HG03108 (cell line): ENCODE measurements at regions not wholly inside any gene's neighbourhood (a gene's known extent, or its start where the extent isn't known, plus 50 kb on each side); places are given as distances from the start of the nearest gene placed in this dataset.
"Not testable (repeated sequence)": the region's sequence is repeated elsewhere in the genome, so short reads cannot be mapped to it uniquely, and the experiment has no call there.

Experiments
- ATAC-seq: cut with Tn5 transposase; IDR thresholded peaks from one replicate; pipeline ENCODE4 v1.9.1; 2021; ENCODE audit warnings: moderate library complexity; ENCODE audit not compliant: unreplicated experiment

DNA sequence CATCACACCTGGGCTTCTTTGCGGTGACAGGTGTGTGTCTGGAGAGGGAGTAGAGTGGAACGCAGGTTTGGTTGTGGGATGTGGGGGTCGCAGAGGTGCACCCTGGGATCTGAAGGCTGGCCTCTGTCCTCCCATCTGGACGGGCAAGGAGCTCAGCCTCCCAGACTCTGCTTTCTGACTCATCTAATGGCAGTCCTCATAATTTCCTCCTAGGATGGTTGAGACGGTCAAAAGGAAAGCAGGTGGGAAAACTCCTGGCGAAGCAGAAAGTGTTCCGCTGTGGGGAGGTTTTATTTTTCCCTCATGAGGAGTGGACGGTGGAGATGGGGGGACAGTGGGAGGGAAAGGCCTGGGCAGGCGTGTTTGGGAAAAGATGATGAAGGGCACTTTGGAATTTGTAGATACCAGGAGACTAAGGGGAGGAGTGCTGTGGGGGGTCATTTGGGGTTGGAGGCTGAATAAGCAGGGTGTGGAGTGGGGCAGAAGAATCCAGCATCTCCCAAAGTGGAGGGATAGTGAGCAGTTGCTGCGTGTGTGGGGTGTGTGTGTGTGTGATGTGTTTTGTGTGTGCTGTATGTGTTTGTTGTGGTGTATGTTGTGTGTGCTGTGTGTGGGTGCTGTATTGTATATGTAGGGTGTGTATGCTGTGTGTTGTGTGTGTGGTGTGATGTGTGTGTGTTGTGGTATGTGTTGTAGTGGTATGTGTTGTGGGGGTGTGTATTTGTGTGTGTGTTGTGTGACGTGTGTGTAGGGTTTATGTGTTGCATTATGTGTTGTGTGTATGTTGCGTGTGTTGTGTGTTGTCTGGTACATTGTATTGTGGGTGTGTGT is 97.2 kb upstream of the PODXL start:
- no peak for ATAC-seq

DNA sequence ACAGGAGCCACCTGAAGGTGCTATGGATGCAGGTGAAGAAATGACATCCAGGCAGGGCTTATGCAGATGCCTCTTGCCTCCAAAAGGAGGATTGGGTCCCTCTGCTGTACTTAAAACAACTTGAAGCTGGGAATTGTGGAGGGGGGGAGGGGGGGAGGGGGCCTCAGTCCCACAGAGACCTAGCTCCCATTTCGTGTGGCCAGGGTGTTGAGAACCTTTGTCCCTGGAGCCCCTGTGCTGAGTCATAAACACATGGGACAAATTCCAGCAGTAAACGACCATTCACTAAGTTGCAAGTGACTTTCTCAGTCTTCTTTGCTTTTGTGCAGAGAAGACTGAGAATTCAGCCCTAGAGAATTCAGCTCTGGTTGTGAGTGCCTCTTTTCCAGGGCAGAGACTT is 96.5 kb upstream of the PODXL start:
- no peak for ATAC-seq

DNA sequence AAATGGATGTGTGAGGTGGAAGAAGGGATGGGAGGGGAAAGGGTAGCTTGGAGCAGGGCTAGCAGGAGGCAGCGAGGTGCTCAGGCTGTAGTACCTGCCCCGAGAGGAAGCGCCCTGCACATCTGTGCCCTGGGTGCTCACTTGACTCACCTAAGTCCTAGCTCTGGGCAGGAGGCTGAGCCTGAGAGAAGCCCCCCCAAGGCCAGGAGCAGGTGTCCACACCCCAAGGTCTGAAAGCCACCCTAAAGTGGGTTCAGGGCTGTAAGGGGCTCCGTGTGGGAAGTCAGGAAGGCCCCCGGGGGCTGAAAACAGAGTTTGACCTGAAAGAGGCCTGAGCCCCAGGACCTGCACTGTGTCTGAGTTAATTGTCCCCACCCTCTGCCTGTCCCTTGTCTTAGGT is 95.8 kb upstream of the PODXL start:
- no peak for ATAC-seq

DNA sequence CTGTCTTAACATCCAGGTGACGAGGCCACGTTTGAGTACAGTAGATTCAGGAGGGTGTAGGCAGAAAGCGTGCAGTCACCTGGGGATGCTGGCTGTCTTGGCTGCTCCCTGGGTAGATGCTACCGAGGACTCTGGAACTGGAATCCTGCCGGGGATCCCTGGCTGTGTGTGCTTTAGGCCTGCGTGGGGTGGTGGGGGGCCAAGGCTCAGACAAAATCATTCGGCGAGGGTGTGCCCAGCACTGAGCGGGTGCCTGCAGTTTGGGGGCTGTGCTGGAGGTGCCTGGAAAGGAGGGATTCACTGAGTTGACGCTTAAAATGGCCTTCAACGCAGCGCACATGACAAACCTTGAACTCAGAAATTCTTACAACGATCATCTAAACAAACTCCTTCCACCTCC is 93.5 kb upstream of the PODXL start:
- no peak for ATAC-seq

DNA sequence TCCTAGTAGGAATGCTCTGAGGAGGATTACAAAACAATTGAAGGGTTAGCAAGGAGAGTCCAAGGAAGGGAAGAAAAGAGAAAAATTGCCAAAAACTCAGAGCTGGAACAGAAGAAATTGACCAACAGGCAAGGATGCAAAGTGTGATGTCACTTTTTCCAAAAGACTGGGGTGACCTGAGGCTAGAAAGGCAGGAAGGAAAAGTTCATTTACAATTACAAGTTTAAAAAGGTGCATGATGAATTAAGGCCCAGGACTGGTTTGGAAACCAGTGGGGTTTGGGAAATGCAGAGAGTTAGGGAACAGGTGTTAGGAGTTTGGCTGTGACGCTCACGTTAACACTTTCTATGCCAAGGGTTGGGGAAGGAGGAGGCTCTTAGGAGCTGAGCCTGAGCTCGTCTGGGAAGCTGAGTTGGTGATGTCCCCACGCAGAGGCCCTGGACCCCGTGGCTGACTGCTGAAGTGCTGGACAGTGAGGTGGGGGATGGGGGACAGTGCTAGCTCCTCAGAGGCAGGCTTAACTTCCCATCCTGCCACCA is 92.6 kb upstream of the PODXL start:
- ATAC-seq: no peak

DNA sequence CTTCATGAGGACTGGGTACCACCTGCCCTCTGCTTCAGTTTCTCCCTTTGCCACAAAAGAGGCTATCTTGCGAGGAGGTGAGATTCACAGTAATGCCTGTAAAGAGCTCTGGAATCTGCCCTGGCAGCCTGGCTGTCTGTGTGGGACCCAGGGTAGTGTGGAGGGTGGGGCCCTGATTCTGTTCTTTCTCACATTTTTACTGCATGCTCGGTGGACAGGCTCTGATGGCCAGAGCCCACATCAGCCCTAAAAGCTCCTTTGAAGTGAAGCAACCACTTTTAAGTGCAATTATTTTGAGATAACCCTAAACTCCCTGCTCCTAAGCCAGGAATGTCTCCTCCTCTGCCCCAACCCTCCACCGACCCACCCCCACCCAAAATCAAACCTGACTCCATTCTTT is 92.1 kb upstream of the PODXL start:
- ATAC-seq: no peak

DNA sequence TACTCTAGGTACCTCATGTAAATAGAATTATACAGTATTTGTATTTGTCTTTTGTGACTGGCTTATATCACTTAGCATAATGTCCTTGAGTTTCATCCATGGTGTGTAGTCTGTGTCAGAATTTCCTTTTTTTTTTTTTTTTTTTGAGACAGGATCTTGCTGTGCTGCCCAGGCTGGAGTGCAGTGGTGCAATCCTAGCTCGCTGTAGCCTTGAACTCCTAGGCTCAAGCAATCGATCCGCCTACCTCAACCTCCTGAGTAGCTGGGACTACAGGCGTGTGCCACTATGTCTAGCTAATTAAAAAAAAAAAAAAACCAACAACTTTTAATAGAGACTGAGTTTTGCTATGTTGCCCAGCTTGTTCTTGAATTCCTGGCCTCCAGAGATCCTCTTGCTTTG is 89.8 kb upstream of the PODXL start:
- ATAC-seq: no peak

DNA sequence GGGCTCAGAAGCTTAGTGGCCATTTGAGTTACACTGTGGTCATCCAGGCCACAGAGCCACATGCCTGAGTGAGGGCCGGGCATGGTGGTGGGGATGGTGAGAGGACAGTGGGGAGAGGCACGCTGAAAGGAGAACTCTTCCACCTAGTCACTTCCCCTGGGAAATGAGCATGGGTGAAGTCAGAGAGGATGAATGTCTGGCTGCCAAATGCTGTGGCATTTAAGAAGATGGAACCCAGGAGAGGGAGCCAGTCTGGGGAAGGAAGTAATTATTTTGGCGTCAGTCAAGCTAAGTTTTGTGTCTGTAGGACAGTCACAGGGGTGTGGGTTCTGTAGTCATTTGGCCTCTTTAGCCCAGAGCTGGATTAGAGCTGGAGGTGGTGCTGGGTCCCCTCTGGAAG is 86.0 kb upstream of the PODXL start:
- no peak for ATAC-seq

DNA sequence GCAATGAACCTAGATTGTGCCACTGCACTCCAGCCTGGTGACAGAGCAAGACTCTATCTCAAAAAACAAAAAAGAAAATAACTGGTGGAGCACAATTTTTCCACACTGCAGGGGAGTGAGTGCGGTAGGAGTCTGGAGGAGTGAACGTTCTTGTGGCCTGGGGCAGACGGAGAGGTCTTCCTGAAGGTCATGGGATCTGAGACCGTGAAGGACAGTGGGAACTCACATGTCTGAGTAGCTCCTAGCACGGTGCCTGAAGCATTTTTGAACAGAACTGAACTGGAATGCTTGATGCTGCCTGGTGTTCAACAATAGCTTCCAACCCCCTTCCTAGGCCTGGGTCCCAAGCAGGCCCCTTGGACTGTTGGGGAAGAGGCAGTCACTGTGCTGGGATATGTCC is 84.3 kb upstream of the PODXL start:
- ATAC-seq: no peak

DNA sequence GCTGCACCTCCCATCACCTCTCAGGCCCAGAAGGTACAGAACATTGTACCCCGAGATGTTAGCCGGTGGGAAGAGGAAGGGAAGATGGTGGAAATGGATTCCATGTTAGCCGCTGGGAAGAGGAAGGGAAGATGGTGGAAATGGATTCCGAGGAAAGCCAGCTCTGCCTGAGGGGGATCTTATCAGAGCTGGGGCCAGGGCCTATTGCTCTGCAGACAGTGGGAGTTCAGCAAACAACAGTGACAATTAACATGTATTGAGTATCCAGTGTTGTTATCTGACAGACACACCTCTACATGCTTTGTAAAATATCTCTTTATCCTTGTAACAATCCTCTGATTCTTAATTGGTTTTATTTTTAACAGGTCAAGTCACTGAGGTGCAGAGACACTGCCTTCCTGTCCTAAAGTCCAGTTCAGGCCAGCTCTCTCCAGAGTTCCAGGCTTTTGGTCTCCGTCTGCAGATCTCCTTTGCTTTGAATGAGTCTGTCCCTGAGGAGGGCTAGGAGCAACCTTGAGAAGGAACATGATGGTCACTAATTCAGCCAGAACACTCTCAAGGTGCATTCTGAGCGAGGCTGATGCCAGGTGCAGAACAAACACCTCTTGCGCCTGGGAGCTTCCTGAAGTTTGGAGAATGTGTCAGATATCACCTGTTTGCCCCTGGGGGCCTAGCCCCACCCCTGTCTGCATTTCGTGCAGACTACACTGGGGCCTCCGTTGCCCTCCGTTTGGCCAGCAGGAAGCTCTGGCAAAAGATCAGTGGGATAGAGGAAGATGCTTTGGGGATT is 82.4 kb upstream of the PODXL start:
- ATAC-seq: no peak

DNA sequence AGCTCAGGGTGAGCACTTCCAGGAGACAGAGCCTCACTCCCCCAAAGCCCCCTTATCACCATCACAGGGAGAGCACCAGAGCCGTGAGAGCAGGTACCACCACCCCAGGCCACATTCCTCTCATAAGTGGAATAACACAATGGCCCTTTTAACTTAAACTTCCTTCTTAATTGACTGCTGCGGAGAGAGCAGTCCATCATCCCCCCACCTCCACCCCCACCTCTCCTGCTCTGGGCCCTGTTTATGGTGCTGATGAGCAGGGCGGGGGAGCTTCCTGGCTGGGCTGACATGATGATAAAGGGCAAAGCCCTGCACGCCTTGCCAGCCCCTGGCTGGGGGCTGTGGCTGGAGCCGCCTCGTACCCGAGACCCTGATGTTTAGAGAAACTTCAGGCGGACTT is 81.4 kb upstream of the PODXL start:
- no peak for ATAC-seq

DNA sequence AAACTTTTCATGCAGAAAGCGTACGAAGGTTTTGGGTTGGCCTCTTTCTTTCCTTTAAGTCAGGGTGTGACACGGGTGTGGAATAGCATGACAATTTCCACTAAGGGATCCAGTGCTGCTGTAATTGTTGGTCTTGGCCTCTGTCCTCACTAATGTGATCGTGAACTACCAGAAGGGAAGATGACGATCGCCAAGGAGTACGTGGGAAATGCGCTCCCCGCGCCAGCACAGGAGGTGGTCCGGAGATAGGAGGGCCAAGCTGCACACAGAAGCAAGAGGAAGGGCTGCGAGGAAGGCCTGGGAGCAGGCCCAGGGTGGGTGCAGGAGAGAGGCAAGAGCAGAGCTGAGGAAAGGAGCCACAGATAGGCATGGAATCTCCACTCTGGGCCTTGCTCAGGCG is 79.7 kb upstream of the PODXL start:
- ATAC-seq: no peak

DNA sequence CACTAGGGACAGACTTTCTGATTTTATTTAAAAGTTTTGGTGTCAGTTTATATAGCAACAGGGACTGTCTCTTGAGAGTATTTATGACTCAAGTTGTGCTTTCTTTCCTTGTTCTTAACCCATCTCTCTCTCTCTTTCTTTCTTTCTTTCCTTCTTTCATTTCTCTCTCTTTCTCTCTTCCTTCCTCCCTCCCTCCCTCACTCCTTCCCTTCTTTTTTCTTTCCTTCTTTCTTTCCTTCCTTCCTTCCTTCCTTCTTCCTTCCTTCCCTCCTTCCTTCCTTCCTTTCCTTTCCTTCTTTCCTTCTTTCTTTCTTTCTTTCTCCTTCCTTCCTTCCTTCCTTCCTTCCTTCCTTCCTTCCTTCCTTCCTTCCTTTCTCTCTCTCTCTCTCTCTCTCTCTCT is 77.8 kb upstream of the PODXL start:
- not testable (repeated sequence) for ATAC-seq

DNA sequence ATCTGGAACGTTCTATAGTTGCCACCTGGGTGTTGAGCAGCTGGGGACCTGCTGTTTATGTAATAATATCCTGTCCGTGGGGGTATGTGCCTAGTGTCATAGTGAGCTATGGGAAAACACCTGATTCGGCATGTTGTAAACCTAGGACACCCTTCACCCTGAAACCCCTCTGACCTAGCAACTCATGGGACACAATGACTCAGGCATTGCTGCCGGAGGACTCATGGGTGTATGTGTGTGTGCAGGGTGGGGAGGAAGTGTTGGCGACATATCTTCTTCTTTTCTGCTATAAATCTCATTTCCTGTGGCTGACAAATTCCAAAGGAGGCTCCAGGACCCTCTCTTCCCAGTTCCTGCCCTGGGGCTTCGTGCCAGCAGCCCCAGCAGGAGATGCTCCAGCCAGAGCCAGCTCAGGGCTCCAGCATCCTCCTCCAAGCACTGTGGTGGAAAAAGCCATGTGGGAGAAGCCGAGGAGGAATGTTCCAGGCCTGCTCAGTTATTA is 77.0 kb upstream of the PODXL start:
- no peak for ATAC-seq

DNA sequence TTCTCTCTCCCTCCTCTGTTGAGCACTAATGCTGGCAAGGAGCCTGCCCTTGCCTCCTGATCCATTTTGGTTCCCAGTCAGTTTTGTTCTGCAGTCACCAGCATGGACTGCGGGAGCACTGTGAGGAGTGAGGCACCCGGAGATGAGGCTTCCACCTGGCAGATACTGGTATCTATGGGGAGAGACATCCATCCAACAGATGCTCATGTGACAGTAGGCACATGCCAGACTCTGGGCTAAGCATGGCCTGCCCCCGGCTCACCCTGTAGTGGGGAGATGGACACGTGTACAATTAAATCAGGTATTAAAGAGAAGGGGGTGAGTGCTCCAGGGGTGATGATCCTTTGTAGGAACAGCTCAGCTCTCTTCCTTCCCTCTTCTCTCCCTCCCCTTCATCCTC is 74.0 kb upstream of the PODXL start:
- ATAC-seq: no peak

DNA sequence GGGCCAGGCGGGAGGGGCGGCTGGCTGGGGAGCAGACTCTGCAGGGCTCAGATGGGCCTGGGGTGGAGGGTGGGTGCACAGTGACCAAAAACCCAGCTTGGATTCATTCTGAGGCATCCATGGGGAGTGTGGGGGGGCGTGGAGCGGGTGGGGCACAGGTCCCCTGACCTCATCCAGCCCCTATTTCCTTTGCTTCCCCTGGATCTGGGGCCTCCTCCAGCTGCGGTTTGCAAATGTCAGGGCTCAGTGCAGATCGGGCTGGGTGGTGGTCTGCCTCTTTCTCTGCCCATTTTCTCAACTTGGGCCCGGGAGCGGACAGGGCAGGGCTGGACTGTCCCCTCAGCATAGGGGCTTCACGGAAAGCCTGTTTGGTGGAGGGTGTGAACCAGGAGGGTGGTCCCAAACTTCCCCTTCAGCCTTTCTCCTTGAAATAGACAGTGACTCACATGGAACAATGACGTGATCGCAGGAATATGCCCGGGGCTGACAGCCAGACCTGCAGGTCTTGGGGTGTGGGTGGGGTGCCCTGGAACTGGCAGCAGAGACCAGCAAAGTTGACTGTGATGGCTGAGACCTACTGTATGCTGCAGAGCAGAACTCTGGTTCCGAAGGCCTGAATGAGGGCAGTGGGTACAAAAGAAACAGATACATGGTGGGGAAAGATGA is 72.9 kb upstream of the PODXL start:
- no peak for ATAC-seq

DNA sequence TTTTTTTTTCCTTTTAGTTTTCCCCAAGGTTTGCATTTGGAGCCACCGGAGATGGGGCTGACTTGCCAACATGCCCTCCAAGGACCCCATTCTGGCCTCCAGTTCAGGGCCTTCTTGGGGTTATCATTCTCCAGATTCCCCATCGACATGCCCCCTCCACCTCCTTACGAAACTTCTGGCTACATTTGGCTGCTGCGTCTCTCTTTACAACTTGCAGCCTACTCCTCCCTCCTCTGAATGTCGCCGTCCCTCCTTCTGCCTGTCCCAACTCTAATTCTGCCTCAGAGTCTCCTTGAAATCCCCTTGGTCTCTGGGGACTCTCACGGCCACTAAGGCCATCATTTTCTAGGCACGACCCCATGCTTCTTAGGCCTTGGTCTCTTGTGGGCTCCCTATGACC is 72.2 kb upstream of the PODXL start:
- ATAC-seq: no peak

DNA sequence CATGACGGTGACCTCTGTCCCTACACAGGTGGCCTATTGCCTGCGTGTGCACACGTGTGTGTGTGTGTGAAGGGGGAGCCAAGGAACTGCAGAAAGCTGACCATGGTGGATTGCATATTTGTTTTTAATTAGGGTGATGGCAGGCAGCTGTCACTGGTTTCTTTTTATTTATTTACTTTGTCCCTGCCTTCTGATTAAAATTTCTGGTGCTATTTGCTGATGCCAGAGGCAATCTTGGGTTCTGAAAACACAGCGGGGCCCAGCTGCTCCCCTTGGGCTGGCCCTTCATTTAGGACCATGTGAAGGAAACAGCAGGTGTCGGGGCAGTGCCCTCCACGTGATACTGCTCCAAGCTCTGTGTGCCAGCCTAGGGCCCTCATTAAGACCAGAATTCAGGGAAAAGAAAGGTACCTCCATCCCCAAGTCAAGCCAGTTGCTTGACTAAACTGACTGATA is 71.3 kb upstream of the PODXL start:
- ATAC-seq: no peak

DNA sequence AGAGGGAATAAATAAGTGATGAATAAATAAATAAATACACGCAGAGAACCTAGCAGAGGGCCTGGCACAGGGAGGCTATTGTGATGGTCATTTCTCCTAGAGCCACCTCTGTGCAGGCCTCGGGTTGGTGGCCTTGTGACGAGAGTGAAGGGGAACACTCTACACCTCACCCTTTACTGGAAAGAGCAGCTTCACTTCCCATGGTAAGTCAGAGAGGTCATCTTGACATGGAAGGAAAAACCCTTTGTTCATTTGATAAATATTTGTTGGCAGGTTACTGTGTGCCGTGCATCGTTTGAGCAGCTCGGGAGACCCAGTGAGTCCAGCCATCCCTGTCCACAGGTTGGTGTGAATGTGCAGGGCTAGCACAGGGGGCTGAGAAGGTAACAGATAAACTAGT is 70.2 kb upstream of the PODXL start:
- no peak for ATAC-seq

DNA sequence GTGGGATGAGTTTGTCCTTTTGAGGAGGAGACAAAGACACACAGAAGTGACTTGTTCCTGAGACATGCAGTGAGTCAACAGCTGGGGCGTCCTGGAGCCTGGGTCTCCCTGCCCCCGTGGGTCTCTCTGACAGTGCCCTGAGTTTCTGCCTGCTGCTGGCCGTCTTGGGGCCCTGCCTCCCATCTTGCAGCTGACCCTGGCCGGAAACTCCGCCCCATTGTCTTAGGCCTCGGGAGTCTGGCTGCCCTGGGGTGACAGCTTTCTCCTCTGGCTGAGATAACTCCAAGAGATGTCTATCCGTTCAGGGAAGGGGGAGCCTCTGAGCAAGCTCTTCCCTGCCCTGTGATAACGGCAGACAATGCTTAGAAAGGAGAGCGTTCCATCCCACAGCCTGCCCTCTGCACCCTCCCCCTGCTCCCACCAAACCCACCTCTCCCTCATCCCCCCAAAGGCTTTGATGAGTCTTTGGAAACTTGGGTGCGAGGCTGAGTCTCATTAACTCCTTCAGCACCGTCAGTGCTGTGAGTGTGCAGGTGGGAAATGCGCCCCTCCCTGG is 69.5 kb upstream of the PODXL start:
- no peak for ATAC-seq

DNA sequence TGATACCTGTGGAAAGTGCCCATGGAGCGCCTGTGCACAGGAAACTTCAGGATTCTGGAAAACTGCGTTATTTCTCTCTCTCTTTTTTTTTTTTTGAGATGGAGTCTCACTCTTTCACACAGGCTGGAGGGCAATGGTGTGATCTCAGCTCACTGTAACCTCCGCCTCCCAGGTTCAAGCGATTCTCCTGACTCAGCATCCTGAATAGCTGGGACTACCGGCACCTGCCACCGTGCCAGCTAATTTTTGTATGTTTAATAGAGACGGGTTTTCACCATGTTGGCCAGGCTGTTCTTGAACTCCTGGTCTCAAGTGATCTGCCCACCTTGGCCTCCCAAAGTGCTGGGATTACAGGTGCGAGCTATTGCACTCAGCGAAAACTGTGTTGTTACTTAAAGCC is 68.9 kb upstream of the PODXL start:
- ATAC-seq: not testable (repeated sequence)
